Prostate gland (tissue), 2 donors: ENCODE measurements at regions not wholly inside any gene's neighbourhood (a gene's known extent, or its start where the extent isn't known, plus 50 kb on each side); places are given as distances from the start of the nearest gene placed in this dataset.

Experiments used
- DNase-seq: peaks from one replicate; pipeline ENCODE4 v3.0.0-alpha.2; 2019; ENCODE audit warnings: low spot score
- H3K27ac ChIP-seq, 2 donors: fragments of 200-600 bp; sonication (generic); 2 replicates each; pipeline ENCODE4 v1.5.1; 2017 to 2019
- H3K27me3 ChIP-seq: fragments of 200-600 bp; sonication (generic); replicated peaks from 2 replicates; pipeline ENCODE4 v1.5.1; 2019; ENCODE audit not compliant: insufficient read depth
- H3K36me3 ChIP-seq, 2 donors: fragments of 200-600 bp; sonication (generic); 1 replicate in 1 of 2; 2 replicates in 1 of 2; pipeline versions ENCODE4 v1.5.1 to v1.8.1; 2017 to 2019
- H3K4me1 ChIP-seq: fragments of 200-600 bp; sonication (generic); replicated peaks from 2 replicates; pipeline ENCODE4 v1.5.1; 2019
- H3K4me3 ChIP-seq, 2 donors: fragments of 200-600 bp; sonication (generic); 2 replicates each; pipeline ENCODE4 v1.5.1; 2017 to 2019
- H3K9me3 ChIP-seq: fragments of 200-600 bp; sonication (generic); 2 replicates; pipeline ENCODE4 v1.5.1; 2017
- POLR2A ChIP-seq: fragments of 450-650 bp; IDR thresholded peaks from one replicate; pipeline ENCODE4 v1.6.1; 2016; ENCODE audit warnings: antibody characterized with exemption, mild to moderate bottlenecking
- POLR2AphosphoS5 ChIP-seq: sonication (generic); formaldehyde crosslinking; IDR thresholded peaks from one replicate; pipeline ENCODE4 v1.6.1; 2017; ENCODE audit warnings: antibody characterized with exemption
- WGBS: methylation state at CpG from one replicate; pipeline ENCODE4 v1.1.5; 2018; 5-methylcytosine and 5-hydroxymethylcytosine counted together
- intact Hi-C: fragments of 100-400 bp; cut with DNase I; formaldehyde crosslinking; loops from one replicate; pipeline ENCODE4 v1.14.2; 2022
- TF ChIP-seq, protein P1 (sequence below), 4 experiments: fragments of 200-600 bp in 2 of 4; fragments of 450-650 bp in 2 of 4; sonication (generic) in 2 of 4; IDR thresholded peaks; 1 replicate in 3 of 4; 2 replicates in 1 of 4; pipeline ENCODE4 v1.5.1; 2016 to 2019; ENCODE audit warnings: antibody characterized with exemption in 4 of 4, mild to moderate bottlenecking in 2 of 4, moderate library complexity in 2 of 4

DNA sequence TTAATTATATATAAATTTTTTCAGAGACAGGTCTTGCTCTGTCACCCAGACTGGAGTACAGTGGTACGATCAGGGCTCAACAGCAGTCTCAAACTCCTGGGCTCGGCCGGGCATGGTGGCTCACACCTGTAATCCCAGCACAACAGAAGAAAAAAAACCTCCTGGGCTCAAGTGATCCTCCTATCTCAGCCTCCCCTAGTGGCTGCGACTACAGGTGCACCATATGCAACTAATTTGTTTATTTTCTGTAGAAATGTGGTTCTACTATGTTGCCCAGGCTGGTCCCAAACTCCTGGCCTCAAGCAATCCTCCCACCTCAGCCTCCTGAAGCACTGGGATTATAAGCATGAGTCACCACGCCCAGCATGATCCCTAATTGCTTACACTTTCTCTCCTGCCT, 56.1 kb upstream of the SLC35C1 start:
- intact Hi-C loops = no loop called here
- H3K4me3 ChIP-seq = no peak overlapping the region
- WGBS = 92% methylated on average over 5 of the region's 5 CpGs
- H3K4me1 ChIP-seq = no peaks in the 10 kb centered on the region
- H3K36me3 ChIP-seq = no peaks in the 10 kb centered on the region
- H3K27ac ChIP-seq = no peak overlapping the region
- no peaks in the 10 kb centered on the region for H3K27me3 ChIP-seq
- DNase-seq = no peak
- no peak for TF ChIP-seq POLR2AphosphoS5
- TF ChIP-seq, protein P1, sequence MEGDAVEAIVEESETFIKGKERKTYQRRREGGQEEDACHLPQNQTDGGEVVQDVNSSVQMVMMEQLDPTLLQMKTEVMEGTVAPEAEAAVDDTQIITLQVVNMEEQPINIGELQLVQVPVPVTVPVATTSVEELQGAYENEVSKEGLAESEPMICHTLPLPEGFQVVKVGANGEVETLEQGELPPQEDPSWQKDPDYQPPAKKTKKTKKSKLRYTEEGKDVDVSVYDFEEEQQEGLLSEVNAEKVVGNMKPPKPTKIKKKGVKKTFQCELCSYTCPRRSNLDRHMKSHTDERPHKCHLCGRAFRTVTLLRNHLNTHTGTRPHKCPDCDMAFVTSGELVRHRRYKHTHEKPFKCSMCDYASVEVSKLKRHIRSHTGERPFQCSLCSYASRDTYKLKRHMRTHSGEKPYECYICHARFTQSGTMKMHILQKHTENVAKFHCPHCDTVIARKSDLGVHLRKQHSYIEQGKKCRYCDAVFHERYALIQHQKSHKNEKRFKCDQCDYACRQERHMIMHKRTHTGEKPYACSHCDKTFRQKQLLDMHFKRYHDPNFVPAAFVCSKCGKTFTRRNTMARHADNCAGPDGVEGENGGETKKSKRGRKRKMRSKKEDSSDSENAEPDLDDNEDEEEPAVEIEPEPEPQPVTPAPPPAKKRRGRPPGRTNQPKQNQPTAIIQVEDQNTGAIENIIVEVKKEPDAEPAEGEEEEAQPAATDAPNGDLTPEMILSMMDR (IDR thresholded peaks at IDR 0.05) = no peak
- TF ChIP-seq POLR2A = no peak
- H3K9me3 ChIP-seq = no peaks in the 10 kb centered on the region

DNA sequence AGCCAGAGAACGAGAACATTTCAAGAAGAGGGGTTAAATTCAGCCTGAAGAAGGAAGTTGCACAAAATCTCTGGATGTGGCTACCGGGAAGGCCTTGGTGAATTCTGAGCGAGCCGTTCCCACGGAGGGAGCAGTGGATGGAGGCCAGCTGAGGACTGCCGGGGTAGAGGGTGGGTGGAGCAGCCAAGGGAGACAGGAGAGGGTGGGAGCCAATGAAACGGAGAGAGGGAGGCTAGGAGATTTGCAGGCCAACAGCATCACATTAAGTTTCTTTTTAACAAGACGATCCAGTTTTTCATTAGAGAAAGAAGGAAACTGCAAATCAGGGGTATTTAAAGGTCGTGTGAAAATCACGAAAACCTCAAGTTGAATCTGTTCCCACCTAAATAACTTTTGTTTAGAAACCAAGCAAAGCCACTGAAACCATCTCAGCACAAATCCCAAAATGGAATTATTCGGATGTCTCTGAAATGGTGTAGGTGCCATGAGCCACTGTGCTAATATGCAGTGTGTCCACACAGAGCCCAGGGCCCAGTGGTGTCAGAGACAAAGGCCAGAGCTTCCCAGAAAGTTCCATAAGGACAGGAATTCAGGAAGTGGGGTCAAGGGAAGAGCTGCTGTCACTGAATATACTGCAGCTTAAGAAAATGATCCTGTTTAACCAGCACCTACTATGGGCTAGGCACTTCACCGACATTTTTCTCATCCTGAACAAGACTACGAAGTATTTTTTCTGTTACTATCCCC, 59.7 kb upstream of the SLC35C1 start:
- no peaks in the 10 kb centered on the region for H3K9me3 ChIP-seq
- 45% methylated on average over 13 of the region's 13 CpGs for WGBS
- no peak for DNase-seq
- H3K4me1 ChIP-seq = no peaks in the 10 kb centered on the region
- no peaks in the 10 kb centered on the region for H3K27me3 ChIP-seq
- TF ChIP-seq POLR2AphosphoS5 = no peak
- TF ChIP-seq, protein P1 (IDR thresholded peaks at IDR 0.05) = no peak
- TF ChIP-seq POLR2A = no peak
- H3K27ac ChIP-seq = peak overlapping the region in 1 of 2 donors; percentile 19
- no peaks in the 10 kb centered on the region for H3K36me3 ChIP-seq
- H3K4me3 ChIP-seq = no peak overlapping the region
- intact Hi-C loops = no loop called here

DNA sequence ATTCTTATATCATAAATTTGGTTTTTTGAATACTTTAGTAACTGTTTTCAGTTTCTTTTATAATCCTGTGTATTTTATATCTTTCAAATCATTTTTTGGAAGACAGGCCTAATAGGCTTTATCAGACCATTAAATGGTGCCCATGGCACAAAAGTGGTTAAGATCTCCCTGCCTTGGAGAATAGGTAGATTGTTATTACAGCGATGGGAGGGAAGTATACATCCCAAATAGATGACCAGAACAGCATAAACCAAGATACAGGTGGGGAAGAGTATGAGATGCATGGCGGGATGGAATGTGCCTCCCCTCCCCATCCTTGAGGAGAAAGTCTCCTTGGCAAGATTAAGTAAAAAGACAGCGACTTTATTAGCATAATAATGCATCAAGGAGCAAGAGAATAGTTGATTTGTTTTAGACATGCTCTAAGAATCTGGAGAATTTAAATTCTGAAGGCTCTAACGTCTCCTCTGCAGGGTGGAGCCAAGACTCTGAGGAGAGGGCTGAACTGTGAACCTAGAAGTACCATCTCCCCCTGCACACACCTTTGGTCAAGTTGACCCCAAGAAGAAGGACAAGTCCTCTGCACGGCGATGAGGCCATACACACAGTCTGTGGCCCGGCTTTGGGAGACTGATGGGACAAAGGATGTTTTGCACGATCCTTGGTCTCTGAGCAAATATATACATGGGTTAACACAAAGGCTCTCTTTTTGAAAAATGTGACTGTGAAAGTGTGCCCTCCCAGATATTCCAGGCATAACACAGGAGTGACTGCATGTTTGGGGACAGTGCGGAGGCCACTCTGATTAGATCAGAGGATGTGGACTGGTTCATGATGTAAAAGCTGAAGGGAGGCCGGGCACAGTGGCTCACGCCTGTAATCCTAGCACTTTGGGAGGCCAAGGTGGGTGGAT, 61.1 kb upstream of the SLC35C1 start:
- H3K27me3 ChIP-seq = no peaks in the 10 kb centered on the region
- intact Hi-C loops = no loop called here
- no peak overlapping the region for H3K27ac ChIP-seq
- no peak for DNase-seq
- H3K4me1 ChIP-seq = no peaks in the 10 kb centered on the region
- no peaks in the 10 kb centered on the region for H3K9me3 ChIP-seq
- 87% methylated on average over 11 of the region's 11 CpGs for WGBS
- no peaks in the 10 kb centered on the region for H3K36me3 ChIP-seq
- H3K4me3 ChIP-seq = no peak overlapping the region
- no peak for TF ChIP-seq POLR2AphosphoS5
- no peak for TF ChIP-seq POLR2A
- TF ChIP-seq, protein P1 (IDR thresholded peaks at IDR 0.05) = no peak

DNA sequence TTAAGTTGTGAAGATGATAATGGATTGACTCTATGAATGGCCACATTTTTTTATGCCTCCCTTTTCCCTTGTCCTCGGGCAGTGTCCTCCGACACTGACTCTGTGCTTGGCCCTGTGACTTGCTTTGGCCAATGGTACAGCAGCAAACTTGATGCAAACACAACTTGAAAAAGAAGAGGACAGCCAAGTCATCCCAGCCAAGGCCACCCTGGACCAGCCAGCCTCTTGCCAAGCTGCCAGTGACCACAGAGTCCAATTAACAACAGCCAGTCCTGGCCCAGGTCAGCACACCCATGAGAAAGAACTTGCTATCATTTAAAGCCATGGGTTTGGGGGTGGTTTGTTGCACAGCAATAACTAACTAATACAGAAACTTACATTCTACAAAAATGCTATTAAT, 63.4 kb upstream of the SLC35C1 start:
- Histone ChIP-seq H3K4me3 (no peak overlapping the region), H3K27ac (no peak overlapping the region), H3K27me3 (no peaks in the 10 kb centered on the region), H3K9me3 (no peaks in the 10 kb centered on the region), H3K4me1 (no peaks in the 10 kb centered on the region), H3K36me3 (no peaks in the 10 kb centered on the region)
- intact Hi-C loops = no loop called here
- TF ChIP-seq, protein P1 (IDR thresholded peaks at IDR 0.05) = no peak
- TF ChIP-seq POLR2AphosphoS5 (no peak), POLR2A (no peak)
- DNase-seq = no peak
- WGBS = 89% methylated on average over 2 of the region's 2 CpGs
